Middle frontal gyrus (tissue), 1 donor: ENCODE measurements at regions not wholly inside any gene's neighbourhood (a gene's known extent, or its start where the extent isn't known, plus 50 kb on each side); places are given as distances from the start of the nearest gene placed in this dataset.
A peak's percentile ranks its signal among the peaks of the same experiment; 100 is the strongest.

Source experiments
- DNase-seq: peaks from one replicate; pipeline ENCODE4 v3.0.0-alpha.2; 2015; ENCODE audit warnings: low spot score; ENCODE audit errors: extremely low spot score

DNA sequence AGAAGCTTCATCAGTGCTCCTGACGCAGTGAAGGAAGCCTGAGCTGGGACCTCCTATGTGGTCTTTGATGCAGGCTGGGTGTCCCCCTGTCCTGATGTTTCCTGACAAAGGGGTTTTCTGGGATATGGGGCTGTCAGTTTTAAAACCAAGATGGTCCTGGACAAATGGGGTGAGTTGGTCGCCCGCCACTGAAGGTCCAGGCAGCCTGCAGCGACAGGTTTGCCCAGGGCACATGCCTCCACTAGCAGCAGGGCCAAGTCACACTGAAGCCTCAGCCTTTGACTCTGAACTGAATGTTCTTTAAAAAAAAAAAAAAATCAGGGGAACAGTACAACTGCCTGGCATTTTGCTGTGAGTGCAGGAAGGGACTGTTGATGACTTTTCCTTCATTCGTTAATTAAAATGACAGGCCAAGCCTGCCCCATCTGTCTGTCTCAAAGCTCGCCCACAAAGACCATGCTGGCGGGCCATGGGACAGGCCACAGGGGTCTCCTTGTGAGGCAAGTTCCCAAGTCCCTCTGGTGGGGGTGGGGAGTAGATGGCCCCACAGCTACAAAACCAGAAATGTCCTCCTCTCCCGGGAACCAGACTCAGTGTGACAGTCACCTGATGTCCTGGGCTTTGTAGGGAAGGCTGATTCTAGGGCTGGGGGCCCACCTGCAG is 274.8 kb downstream of the CTTN start:
- no peak for DNase-seq

DNA sequence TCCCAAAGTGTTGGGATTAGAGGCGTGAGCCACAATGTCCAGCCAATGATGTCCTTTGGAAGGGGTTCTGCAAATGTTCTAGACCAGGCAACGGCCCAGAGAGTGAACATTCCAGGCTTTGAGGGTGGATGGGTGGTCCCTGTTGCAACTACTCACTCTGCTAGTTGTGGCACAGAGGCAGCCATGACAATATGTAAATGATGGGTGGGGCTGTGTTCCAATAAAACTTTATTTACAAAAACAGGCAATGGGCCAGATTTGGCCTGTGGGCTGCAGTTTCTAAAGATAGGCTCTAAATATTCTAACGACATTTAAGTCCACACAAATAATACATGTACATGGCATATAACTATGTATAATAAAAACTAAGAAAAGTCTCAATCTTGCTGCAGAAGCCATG is 276.3 kb downstream of the CTTN start:
- no peak for DNase-seq

DNA sequence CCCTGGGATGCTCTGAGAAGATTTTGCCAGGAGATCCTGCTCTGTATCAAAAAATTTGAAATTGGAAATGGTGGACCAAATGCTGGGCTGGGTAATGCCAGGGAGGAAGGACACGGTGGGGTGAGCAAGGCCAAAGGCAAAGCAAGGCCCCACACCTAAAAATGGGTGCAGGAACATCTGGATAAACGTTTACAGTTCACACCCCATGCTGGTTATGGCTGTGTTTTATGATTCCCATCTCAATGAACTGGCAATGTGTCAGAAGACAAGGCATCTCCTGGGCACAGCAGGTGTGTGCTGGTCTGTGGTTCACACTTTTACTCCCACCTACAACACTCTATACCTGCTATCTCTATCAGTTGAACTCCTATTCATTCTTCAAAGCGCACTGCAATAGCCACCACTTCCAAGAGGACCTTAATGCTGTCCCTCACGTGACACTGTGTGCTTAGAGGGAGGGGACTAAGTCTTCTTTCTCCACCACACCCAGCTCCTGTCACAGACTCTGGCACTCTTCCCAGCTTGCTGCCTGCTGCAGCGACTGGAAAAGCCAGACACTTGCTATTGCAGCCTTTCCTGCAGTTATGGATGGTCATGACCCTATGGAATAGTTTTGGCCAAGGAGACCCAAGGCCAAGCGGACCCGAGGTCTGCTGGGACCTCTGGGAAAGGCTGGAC is 277.5 kb downstream of the CTTN start:
- DNase-seq: no peak

DNA sequence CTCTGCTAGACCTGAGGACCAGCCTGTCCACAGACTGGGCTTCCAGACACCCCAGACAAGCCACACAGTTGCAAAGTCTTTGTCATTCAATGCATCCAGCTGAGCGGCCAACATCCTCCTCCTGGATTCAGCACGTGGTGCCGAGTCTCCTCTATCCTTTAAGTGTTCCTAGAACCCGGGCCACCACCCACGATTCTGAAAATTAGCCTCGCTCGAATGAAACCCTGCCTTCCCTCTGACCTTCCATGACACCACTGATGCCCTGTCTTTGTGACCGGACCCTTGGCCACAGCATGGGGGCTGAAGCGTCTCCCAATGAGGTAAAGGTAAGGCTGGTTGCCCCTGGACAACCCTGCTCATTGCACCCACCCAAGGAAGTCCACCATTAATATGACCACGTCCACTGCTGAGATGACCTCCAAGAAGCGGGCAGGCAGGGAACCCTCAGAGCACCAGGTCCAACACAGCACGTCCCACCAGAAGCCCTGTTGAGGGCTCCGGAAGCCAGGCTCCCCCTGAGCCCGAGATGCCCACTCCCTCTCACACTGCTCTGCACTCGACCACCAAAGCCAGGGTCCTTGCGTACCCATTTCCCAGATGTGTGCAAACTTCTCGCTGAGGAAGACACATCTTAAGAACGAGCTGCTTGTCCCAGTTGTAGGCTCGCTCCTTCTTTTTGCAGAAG is 279.0 kb downstream of the CTTN start:
- no peak for DNase-seq

DNA sequence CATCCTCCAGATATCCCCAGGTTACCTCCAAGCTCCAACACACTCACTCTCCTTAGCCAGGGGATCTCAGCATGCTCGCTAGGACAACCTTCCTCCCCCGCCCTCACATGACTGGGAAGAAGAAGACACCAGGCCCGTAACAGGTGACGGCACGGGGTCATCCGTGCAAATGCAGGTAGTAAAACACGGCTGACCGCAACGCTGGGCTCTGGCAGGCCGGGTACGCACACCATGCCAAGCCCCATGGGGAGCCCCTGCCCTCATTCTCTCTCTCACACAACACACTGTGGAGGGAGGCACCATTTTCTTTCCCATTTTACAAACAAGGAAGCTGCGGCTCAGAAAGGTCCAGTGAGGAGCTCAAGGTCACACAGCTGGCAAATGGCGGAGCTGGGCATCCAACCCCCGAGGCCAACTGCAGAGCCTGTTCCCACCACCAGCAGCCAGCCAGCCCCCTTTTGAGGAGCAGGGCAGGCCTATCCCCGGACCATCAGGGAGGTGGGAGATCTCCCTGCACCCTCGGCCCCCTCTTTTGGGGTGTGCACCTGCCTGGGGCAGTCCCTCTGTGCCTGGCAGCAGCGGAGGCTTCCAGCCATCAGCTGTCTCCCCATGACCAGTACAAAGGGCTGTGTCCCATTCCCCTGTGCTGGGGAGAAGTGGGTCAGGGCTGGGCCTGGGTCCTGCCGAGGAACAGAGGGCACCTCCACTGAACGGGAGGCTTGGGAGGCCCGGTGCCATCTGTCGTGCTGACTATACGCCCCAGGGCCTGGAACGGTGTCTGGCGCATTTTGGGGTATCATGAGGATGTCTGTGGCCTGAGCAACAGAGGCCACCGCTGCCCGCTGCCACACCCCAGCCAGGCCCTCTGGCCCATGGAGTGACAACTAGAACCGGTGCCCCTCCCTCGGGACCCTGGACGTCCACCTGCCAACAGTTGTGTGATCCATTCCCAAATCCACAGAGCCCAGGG is 280.9 kb downstream of the CTTN start:
- no peak for DNase-seq

DNA sequence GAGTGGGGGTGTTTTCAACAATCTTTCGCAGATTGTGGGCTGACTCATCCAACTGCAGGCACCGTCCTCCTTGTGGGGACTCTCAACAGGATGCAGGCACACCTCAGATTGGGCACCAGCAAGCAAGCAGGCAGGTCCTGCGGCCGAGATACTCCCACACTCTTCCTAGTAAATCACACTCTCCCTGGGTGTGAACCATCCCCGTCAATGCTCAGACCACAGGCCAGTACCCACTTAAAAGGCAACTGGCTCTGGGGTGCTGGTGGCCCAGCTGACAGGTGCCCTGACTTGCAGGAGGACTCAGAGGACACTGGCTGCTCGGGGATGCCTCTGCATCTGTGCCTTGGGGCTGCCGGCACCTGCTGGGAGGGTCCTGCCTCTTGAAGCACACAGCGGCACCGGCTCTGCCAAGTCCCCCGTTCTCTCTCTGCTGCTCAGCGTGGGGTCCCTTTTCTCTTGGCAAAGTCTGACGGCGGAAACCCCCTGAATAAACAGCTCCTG is 282.5 kb downstream of the CTTN start:
- DNase-seq: no peak

DNA sequence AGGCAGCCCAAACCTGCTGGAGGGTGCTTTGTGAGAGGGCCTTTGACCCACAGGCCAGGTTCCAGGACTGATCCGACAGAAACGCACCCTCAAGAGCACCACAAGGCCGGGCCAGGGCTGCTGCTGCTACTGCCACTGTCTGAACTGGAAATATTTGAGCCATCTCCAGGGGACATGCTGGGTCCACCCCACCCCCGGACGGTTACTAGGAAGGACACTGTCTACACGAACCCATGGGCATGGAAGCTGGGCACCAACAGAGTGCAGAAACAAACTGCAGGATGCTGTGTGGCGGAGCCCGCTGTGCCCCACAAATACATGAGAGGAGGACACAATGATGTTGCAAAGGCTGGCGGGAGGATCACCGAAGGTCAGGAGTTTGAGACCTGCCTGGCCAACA is 283.7 kb downstream of the CTTN start:
- DNase-seq: no peak

DNA sequence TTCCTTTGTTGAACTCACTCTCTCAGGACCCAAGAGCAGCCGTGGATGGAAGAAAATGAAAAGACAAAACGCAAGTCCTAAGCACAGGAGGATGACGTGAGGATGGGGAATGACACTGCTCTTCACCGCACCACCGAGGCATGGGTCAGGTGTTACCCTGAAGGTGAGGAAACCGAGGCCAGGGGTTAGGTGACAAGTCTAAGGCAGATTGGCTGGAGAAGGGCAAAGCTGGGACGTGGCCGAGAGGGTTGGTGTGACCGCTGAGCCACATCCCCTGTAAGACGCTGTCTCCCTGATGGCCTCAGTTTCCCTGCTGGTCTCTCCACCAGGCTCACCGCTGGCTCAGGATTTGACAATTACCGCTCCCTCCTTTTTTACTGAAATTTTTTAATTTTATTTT is 284.4 kb downstream of the CTTN start:
- DNase-seq: no peak

DNA sequence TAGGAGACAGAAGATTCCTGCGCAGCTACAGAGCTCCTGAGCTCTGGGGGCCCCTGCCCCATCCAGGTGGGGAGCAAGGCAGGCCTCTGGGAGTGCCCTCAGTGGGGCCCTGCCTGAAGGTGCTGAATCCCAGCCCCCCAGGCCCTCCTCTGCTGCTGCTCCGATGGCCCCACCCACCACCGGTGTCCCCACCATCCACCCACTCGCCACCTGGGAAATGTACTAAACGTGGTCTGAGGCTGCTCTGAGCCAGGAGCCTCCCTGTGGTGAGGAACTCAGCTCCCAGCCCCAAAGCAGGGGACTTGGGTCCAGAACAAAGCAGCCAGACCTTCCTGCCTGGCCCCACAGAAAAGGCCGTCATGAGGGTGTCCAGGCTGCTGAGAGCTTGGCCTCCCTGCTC is 289.4 kb downstream of the CTTN start:
- no peak for DNase-seq

DNA sequence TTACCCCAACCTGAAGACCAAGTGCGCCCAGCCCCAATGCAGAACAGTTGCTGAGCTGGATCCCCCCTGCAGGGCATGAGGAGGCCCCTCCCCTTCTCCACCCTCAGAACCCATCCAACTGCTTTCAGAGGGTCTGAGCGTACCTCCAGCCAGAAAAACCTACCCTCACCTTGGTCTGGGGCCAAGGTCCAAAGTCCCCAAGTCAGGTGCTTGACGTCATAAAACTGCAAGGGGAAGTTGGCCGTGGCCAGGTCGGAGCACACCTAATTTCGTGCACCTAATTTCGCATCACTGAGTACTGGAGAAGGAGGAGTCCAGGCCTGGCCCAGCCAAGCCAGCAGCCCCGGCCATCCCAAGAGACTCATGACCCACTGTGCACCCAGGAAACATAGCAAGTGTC is 289.8 kb downstream of the CTTN start:
- DNase-seq: no peak

DNA sequence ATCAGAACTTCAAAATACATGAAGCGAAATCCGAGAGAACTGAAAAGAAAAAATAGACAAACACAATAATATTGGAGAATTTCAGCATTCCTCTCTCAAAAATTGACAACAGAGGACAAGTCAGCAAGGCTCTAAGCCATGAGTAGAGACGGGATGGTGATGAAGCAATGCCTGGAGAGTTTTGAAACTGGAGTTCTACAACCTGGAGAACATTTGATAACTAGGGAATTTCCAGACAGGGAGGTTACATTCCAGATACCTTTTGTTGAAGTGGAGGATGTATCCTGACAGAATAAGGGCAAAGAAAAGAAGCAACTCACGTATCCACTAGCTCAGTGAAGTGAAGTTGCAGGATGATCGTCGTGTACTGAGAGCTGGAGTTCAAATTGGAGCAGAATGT is 291.4 kb downstream of the CTTN start:
- no peak for DNase-seq

DNA sequence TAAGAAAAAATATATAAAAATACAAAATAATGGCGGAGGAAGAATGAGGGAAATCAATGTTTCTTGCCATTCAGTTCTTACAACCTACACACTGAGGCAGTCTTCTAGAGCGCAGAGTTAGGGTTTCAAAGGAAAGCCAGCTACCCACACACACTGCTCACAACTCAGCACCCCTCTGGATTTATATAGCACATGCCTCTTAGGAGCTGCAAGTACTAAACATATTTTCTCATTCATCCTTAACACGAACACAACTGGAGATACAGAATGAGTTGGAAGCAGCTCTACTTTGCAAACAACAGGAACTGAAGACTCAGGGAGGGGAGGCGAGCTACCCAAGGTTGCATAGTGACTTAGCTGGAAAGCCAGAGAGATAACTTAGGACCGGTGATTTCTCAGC is 293.8 kb downstream of the CTTN start:
- peak; percentile 13 for DNase-seq

DNA sequence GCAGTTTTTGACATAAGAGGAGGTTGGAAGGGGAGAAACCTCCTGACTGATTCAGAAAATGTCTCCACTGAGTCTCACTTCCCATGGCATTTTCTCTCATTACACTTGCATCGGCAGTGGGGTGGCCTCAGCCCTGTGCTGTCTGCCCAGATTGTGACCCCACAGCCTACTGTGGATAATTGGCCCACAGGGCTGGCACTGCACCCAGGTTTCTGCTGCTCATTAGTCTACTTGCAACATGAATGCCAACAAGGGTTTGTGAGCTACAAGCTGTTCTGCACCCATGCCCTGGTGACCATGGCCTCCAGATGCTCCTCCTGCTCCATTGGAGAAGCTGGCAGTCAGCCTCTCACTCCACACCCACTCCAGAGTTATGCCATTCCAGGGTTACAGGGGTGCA is 296.0 kb downstream of the CTTN start:
- DNase-seq: no peak

DNA sequence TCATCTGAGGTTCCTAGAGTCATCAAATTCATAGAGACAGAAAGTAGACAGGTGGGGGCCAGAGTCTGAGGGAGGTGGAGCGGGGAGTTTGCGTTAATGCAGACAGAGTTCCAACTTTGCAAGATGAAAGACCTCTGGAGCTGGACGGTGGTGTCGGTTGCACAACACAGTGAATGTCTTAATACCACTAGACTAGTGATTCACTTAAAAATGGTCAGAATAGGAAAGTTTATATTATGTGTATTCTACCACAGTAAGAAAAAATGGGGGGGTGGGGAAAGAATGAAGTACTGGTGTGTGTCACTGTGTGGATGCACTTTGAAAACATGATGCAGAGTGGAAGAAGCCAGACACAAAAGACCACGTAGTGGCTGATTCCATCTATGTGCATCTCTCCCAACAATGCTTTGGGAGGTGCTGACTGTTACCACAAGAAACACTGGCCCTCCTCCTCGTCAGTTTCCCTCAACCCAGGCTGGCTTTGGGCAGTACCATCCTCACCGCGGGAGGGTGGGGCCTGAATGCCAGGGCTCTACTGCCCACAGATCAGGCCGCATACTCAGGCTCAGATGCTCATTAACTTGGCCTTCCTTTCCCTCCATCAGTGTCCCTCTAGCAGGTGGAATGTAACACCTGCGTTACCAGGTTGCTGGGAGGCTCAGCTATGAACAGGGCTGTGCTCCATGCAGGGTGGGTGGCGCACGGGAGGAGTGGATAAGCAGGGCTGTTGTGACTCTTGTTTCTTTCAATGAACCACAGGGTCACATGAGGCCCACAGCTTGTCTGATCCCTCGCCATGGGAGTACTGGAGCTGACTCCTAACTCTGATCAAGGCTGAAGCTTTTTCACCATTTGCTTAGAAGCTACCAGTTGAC is 297.0 kb downstream of the CTTN start:
- no peak for DNase-seq

DNA sequence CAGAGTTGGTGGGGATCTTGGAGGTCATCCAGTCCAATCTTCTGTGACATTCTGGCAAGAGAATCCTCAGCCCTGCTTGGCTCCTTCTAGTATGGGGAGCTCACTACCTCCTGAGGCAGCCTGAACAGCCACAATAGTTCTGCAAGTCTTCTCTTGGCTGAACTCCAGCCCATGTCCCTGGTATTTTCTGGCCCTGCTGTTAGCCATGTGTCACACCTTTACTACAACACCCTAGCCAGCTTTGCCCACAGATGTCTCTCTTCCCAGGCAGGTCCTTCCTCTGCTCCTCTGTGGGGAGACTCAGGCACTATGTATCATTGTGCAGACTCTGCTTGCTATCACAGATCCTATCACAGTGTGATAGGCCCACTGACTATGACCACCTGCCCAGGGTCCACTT is 297.7 kb downstream of the CTTN start:
- DNase-seq: no peak

DNA sequence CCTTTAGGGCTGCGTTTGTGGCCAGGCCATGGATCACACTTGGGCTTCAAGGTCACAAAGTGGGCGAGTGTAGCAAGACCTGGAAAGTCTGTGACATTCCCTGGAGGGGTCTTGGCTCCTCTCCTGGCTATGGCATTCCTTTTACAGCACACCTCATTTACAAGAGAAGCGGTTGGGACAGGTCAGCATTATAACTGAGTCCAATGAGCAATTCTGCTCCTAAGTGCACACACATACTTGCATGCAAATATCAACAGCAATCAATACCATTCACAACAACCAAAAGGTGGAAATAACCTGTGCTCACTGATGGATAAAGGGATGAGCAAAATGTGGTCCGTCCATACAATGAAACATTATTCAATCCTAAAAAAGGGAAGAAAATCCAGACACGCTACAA is 298.2 kb downstream of the CTTN start:
- no peak for DNase-seq

DNA sequence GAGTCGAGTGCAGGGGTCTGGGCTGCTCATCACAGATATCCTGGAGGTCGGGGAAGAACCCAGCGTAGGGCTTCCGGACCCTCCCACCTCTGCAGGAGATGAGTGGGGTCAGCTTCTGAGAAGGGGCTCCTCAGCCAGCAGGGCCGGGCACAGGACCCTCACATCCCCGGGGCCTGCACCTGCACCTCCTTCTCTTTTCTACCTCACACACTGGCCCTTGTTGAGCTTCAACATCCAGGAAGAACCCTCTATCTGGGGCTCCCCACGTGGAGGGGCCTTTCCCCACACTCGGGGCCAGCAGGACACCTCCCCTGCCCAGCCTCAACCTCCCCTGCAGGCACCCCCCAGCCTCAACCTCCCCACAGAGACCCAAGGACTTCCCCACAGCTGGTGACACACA is 299.4 kb downstream of the CTTN start:
- no peak for DNase-seq

DNA sequence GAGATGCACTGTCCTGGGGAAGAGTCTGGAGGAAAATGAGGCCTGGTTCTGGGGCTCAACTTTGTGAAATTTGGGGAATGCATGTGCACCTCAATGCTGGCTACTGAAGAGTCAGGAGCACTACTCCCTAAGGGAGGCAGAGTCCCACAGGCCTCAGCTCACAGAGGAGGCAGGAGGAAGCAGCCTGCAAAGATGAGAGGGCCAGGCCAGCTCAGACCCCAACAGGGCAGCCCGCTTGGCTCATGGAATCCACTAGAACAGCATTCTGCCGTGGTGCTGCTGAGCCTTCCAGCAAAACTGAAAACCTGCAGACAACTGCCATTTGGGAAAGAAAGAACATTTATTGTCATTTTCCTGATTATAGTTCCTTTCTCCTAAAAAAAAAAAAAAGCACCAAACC is 300.5 kb downstream of the CTTN start:
- no peak for DNase-seq

DNA sequence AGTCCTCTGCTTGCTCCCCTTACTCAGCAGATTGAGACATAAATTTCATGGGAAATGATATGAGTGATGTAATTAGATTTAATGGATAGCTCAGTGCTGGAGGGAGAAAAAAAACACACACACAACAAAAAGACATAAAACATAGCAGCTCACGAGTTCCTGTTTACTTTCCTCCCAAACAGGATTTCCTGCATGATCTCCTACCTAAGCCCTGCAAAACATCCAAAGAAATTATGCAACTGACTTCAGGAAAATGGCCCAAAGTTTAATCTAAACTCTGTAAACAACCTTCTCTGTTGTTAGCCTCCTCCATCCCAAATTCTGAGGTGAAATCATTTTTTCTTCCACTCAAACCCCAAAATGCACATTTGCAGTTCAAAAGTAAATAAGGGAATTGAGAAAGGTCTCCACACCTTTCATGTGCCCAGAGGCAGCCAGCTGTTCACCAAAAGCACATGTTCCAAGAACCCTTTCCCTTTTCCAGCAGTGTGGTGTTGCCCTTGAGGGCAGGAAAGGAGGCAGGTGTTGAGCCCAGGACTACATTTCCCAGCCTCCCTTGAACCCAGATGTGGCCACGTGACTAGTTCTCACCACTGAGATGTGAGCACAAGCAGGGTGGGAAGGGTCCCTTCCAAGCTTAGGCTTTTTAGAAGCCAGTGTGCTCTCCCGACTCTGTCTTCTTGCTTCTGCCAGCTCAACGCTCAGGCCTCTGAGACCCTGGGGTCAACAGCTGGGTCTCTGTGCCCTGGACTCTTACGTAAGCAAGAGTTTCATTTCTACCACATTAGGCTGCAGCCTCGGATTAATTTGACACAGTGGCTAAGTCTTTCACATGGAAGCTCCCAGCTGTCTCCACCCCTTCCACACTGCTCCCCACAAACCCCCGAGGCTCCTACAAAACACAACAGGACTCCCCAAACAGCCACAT is 301.2 kb downstream of the CTTN start:
- no peak for DNase-seq
